Coronary artery (tissue), 2 donors: ENCODE measurements at regions not wholly inside any gene's neighbourhood (a gene's known extent, or its start where the extent isn't known, plus 50 kb on each side); places are given as distances from the start of the nearest gene placed in this dataset.

Source experiments
- DNase-seq: peaks from one replicate; pipeline ENCODE4 v3.0.0-alpha.2; 2017; ENCODE audit warnings: low spot score
- H3K27ac ChIP-seq, 2 donors: fragments of 200-600 bp; sonication (generic); one replicate each; pipeline ENCODE4 v1.5.1; 2016 to 2019
- H3K4me3 ChIP-seq: fragments of 200-600 bp; sonication (generic); 2 replicates; pipeline ENCODE4 v1.5.1; 2016; ENCODE audit warnings: mild to moderate bottlenecking, moderate library complexity
- TF ChIP-seq, protein P1 (sequence below): fragments of 200-600 bp; sonication (generic); IDR thresholded peaks from one replicate; pipeline ENCODE4 v1.5.1; 2019; ENCODE audit warnings: antibody characterized with exemption

GRCh38 chr6:95501032-95501904 is 76.1 kb upstream of the MANEA start:
- TF ChIP-seq, protein P1, sequence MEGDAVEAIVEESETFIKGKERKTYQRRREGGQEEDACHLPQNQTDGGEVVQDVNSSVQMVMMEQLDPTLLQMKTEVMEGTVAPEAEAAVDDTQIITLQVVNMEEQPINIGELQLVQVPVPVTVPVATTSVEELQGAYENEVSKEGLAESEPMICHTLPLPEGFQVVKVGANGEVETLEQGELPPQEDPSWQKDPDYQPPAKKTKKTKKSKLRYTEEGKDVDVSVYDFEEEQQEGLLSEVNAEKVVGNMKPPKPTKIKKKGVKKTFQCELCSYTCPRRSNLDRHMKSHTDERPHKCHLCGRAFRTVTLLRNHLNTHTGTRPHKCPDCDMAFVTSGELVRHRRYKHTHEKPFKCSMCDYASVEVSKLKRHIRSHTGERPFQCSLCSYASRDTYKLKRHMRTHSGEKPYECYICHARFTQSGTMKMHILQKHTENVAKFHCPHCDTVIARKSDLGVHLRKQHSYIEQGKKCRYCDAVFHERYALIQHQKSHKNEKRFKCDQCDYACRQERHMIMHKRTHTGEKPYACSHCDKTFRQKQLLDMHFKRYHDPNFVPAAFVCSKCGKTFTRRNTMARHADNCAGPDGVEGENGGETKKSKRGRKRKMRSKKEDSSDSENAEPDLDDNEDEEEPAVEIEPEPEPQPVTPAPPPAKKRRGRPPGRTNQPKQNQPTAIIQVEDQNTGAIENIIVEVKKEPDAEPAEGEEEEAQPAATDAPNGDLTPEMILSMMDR, result no peak
- H3K27ac ChIP-seq, result no peak overlapping the region
- DNase-seq, result no peak

GRCh38 chr6:95503568-95503967 is 73.8 kb upstream of the MANEA start:
- DNase-seq, result no peak
- no peak overlapping the region for H3K4me3 ChIP-seq
- TF ChIP-seq, protein P1, result no peak
- no peak overlapping the region for H3K27ac ChIP-seq

More at GRCh38 chr6:95501032-95501904, 76.1 kb upstream of the MANEA start:
- no peak overlapping the region for H3K4me3 ChIP-seq

- no peak for DNase-seq
- TF ChIP-seq, protein P1, result no peak
- no peak overlapping the region for H3K4me3 ChIP-seq
- no peak overlapping the region for H3K27ac ChIP-seq
Measured at GRCh38 chr6:95511404-95511803, 65.9 kb upstream of the MANEA start.

GRCh38 chr6:95515975-95516374 is 61.4 kb upstream of the MANEA start:
- TF ChIP-seq, protein P1, result no peak
- Histone ChIP-seq H3K27ac (no peak overlapping the region), H3K4me3 (no peak overlapping the region)
- no peak for DNase-seq

GRCh38 chr6:95517004-95517403 is 60.3 kb upstream of the MANEA start:
- TF ChIP-seq, protein P1, result no peak
- DNase-seq, result no peak
- H3K4me3 ChIP-seq, result no peak overlapping the region
- no peak overlapping the region for H3K27ac ChIP-seq

DNA sequence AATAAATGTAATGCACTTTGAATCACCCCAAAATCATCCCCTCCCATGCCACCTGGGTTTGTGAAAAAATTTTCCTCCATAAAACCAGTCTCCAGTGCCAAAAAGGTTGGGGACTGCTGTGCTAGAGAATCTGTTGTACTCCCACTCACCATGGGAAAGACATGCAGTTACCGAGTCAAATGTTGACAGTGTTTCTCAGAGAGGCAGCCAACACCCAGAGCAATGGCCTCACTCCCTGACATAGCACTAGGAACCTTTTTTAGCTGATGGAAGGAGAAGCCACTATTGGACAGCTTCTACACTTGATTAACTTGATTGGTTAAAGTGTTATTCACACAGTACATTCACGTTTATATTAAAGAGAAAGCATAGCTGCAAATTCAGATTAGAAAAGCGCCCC is 59.8 kb upstream of the MANEA start:
- Histone ChIP-seq H3K4me3 (no peak overlapping the region), H3K27ac (no peak overlapping the region)
- TF ChIP-seq, protein P1, result no peak
- DNase-seq, result no peak

DNA sequence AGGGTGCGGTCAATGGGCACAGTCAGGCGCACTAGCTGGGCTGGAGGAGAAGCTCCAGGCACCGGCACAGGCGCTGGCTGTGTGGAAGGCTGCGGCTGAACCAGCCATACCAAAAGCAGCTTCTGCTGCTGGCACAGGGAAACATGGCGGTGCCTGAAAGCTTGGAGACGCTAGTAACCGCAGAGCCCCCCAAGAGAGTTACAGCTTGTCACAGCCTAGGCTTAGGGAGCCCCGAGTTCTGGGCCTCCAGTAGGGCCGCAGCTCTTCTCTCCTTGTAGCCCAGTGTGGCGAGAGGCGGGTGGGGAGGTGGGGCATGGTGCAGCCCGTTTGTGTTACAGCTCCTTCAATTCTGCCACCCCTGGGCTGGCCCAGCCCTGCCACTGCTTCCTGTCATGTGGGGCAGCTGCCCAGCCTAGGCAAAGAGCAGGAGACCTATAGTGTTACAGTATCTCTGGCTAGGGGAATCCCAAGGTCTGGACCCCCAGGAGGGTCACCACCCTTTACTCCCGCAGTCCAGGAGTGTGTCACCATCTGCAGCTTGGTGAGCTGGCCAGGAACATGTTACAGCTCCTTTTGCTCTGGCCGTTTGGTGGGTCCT is 58.6 kb upstream of the MANEA start:
- H3K4me3 ChIP-seq, result no peak overlapping the region
- H3K27ac ChIP-seq, result no peak overlapping the region
- DNase-seq, result no peak
- TF ChIP-seq, protein P1, result no peak
